CD4-positive, alpha-beta T cell treated with Interferon alpha-2 for 1 hour (primary cell): ENCODE measurements at regions not wholly inside any gene's neighbourhood (a gene's known extent, or its start where the extent isn't known, plus 50 kb on each side); places are given as distances from the start of the nearest gene placed in this dataset.

Experiments
- DNase-seq, 2 donors: peaks; one replicate each; pipeline ENCODE4 v3.0.0-alpha.2; 2020 to 2022

- no peak for DNase-seq
These were observed 112.0 kb upstream of the RMDN2 start for GRCh38 chr2:37812941-37813730.

- DNase-seq: no peak
These were observed 109.1 kb upstream of the RMDN2 start for GRCh38 chr2:37816036-37816435.

GRCh38 chr2:37816686-37817085 lies 108.4 kb upstream of the RMDN2 start:
- no peak for DNase-seq

- no peak for DNase-seq
These were observed 105.9 kb upstream of the RMDN2 start for GRCh38 chr2:37819186-37819585.

GRCh38 chr2:37820471-37820986 lies 104.6 kb upstream of the RMDN2 start:
- no peak for DNase-seq

- no peak for DNase-seq
These were observed 99.5 kb upstream of the RMDN2 start for GRCh38 chr2:37825586-37825985.

GRCh38 chr2:37826611-37827010 lies 98.5 kb upstream of the RMDN2 start:
- DNase-seq: no peak

GRCh38 chr2:37827455-37827854 lies 97.6 kb upstream of the RMDN2 start:
- no peak for DNase-seq

- DNase-seq: no peak
These were observed 97.1 kb upstream of the RMDN2 start for GRCh38 chr2:37827911-37828511.

- DNase-seq: peak; percentile 24 to 72
These were observed 95.9 kb upstream of the RMDN2 start for GRCh38 chr2:37829202-37829601.

GRCh38 chr2:37829616-37830395 lies 95.3 kb upstream of the RMDN2 start:
- DNase-seq: no peak

- DNase-seq: no peak
These were observed 94.5 kb upstream of the RMDN2 start for GRCh38 chr2:37830636-37831035.

- no peak for DNase-seq
These were observed 93.9 kb upstream of the RMDN2 start for GRCh38 chr2:37831081-37831780.

GRCh38 chr2:37832590-37833197 lies 92.4 kb upstream of the RMDN2 start:
- DNase-seq: peak; percentile 78 to 82

- DNase-seq: peak in 1 of 2 donors; percentile 72
These were observed 91.7 kb upstream of the RMDN2 start for GRCh38 chr2:37833423-37833822.

- DNase-seq: no peak
These were observed 88.8 kb upstream of the RMDN2 start for GRCh38 chr2:37836270-37836669.

- no peak for DNase-seq
These were observed 88.4 kb upstream of the RMDN2 start for GRCh38 chr2:37836711-37837110.

GRCh38 chr2:37837628-37838328 lies 87.3 kb upstream of the RMDN2 start:
- no peak for DNase-seq

GRCh38 chr2:37838541-37839167 lies 86.4 kb upstream of the RMDN2 start:
- no peak for DNase-seq

GRCh38 chr2:37839991-37840390 lies 85.1 kb upstream of the RMDN2 start:
- DNase-seq: no peak

- no peak for DNase-seq
These were observed 82.2 kb upstream of the RMDN2 start for GRCh38 chr2:37842732-37843440.
